ENCODE measurements at regions not wholly inside any gene's neighbourhood (a gene's known extent, or its start where the extent isn't known, plus 50 kb on each side); places are given as distances from the start of the nearest gene placed in this dataset.

DNA sequence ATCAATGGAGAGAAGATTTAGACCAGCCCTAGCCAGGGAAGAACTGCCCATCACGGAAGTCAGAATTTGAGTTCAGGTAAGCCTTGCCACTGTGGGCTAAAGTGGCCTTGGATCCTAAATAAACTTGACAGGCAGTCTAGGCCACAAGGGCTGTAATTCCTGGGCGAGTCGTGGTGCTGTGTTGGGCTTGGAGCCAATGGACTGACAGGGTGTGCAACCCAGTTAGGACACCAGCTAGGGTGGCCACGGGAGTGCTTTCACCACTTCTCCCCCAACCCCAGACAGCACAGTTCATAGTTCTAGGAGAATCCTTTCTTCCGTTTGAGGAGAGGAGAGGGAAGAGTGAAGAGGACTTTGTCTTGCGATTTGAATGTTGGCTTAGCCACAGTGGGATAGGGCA is 422.4 kb downstream of the DOK5 start:
- TF ChIP-seq, protein P1, sequence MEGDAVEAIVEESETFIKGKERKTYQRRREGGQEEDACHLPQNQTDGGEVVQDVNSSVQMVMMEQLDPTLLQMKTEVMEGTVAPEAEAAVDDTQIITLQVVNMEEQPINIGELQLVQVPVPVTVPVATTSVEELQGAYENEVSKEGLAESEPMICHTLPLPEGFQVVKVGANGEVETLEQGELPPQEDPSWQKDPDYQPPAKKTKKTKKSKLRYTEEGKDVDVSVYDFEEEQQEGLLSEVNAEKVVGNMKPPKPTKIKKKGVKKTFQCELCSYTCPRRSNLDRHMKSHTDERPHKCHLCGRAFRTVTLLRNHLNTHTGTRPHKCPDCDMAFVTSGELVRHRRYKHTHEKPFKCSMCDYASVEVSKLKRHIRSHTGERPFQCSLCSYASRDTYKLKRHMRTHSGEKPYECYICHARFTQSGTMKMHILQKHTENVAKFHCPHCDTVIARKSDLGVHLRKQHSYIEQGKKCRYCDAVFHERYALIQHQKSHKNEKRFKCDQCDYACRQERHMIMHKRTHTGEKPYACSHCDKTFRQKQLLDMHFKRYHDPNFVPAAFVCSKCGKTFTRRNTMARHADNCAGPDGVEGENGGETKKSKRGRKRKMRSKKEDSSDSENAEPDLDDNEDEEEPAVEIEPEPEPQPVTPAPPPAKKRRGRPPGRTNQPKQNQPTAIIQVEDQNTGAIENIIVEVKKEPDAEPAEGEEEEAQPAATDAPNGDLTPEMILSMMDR (IDR thresholded peaks at IDR 0.05), result no peak
- TF ChIP-seq POLR2A (IDR thresholded peaks at IDR 0.05), result no peak

Measured in vagina (tissue), 2 donors.